ENCODE measurements at regions not wholly inside any gene's neighbourhood (a gene's known extent, or its start where the extent isn't known, plus 50 kb on each side); places are given as distances from the start of the nearest gene placed in this dataset.

DNA sequence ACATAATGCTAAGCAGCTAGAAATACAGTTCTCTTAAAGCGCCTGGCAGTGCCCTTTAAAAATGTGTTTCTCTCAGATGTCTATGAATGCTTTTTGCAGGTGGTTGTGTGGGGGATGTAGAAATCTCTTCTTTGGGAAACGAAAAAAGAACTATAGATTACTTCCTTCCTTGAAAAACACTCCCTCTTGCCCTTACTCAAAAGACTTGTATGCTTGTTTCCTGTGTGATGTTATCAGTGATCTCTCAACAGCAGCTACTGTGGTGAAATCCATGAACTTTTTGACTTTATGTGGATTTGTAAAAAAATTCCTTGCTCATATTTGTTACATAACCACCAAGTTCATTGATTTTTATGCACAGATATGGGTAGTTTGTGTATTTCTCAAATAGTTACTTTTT, 916.5 kb downstream of the QKI start:
- TF ChIP-seq, protein P1, sequence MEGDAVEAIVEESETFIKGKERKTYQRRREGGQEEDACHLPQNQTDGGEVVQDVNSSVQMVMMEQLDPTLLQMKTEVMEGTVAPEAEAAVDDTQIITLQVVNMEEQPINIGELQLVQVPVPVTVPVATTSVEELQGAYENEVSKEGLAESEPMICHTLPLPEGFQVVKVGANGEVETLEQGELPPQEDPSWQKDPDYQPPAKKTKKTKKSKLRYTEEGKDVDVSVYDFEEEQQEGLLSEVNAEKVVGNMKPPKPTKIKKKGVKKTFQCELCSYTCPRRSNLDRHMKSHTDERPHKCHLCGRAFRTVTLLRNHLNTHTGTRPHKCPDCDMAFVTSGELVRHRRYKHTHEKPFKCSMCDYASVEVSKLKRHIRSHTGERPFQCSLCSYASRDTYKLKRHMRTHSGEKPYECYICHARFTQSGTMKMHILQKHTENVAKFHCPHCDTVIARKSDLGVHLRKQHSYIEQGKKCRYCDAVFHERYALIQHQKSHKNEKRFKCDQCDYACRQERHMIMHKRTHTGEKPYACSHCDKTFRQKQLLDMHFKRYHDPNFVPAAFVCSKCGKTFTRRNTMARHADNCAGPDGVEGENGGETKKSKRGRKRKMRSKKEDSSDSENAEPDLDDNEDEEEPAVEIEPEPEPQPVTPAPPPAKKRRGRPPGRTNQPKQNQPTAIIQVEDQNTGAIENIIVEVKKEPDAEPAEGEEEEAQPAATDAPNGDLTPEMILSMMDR (IDR thresholded peaks at IDR 0.05): no peak
- no peak for TF ChIP-seq POLR2A (IDR thresholded peaks at IDR 0.05)
- no peak for TF ChIP-seq EP300 (IDR thresholded peaks at IDR 0.05; ENCODE audit: low read depth)
